Ascending aorta (tissue), 2 donors: ENCODE measurements at regions not wholly inside any gene's neighbourhood (a gene's known extent, or its start where the extent isn't known, plus 50 kb on each side); places are given as distances from the start of the nearest gene placed in this dataset.
"Not testable (repeated sequence)": the region's sequence is repeated elsewhere in the genome, so short reads cannot be mapped to it uniquely, and the experiment has no call there.

Experiments used
- DNase-seq, 2 donors: peaks; one replicate each; pipeline ENCODE4 v3.0.0-alpha.2; 2019; ENCODE audit warnings: low spot score in 2 of 2
- H3K27ac ChIP-seq, 2 donors: fragments of 200-600 bp; sonication (generic); one replicate each; pipeline ENCODE4 v1.5.1; 2016 to 2017; ENCODE audit warnings: mild to moderate bottlenecking in 1 of 2
- H3K27me3 ChIP-seq: fragments of 200-600 bp; sonication (generic); one replicate; pipeline ENCODE4 v1.5.1; 2017
- H3K36me3 ChIP-seq, 2 donors: fragments of 200-600 bp; sonication (generic); one replicate each; pipeline ENCODE4 v1.5.1; 2016
- H3K4me1 ChIP-seq, 2 donors: fragments of 200-600 bp; sonication (generic); one replicate each; pipeline ENCODE4 v1.5.1; 2016 to 2017; ENCODE audit warnings: mild to moderate bottlenecking in 1 of 2
- H3K4me3 ChIP-seq, 2 donors: fragments of 200-600 bp; sonication (generic); one replicate each; pipeline ENCODE4 v1.5.1; 2016 to 2017; ENCODE audit warnings: mild to moderate bottlenecking in 1 of 2
- H3K9me3 ChIP-seq, 2 donors: fragments of 200-600 bp; sonication (generic); one replicate each; pipeline ENCODE4 v1.5.1; 2016
- intact Hi-C: fragments of 100-400 bp; cut with DNase I; formaldehyde crosslinking; loops from one replicate; pipeline ENCODE4 v1.15.1; 2023
- TF ChIP-seq, protein P1 (sequence below), 3 experiments: fragments of 200-600 bp in 2 of 3; fragments of 450-650 bp in 1 of 3; sonication (generic) in 2 of 3; IDR thresholded peaks; one replicate each; pipeline ENCODE4 v1.5.1; 2016 to 2019; ENCODE audit warnings: antibody characterized with exemption in 3 of 3, mild to moderate bottlenecking in 1 of 3, moderate library complexity in 1 of 3

DNA sequence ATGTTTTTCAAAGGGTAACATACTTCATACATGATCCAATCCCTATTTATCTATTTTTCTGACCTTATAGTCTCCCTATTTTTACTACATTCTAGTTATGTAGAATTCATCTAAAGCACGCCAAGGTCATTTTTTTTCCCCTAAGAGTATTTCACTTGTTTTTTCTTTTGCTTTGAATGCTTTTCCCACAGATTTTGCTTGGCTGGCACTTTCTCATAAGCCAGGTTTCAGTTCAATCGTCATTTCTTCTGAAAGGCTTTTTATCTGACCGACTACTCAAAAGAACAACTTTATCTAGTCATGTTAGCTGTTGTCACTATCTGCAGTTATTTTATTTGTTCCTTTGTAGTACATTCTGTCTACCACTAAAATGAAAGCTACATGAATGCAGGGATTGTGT, 1274.6 kb downstream of the REEP3 start:
- DNase-seq = no peak
- no peak overlapping the region for H3K27ac ChIP-seq
- TF ChIP-seq, protein P1, sequence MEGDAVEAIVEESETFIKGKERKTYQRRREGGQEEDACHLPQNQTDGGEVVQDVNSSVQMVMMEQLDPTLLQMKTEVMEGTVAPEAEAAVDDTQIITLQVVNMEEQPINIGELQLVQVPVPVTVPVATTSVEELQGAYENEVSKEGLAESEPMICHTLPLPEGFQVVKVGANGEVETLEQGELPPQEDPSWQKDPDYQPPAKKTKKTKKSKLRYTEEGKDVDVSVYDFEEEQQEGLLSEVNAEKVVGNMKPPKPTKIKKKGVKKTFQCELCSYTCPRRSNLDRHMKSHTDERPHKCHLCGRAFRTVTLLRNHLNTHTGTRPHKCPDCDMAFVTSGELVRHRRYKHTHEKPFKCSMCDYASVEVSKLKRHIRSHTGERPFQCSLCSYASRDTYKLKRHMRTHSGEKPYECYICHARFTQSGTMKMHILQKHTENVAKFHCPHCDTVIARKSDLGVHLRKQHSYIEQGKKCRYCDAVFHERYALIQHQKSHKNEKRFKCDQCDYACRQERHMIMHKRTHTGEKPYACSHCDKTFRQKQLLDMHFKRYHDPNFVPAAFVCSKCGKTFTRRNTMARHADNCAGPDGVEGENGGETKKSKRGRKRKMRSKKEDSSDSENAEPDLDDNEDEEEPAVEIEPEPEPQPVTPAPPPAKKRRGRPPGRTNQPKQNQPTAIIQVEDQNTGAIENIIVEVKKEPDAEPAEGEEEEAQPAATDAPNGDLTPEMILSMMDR (IDR thresholded peaks at IDR 0.05) = no peak
- H3K9me3 ChIP-seq = no peaks in the 10 kb centered on the region
- intact Hi-C loops = no loop called here
- no peaks in the 10 kb centered on the region for H3K36me3 ChIP-seq
- H3K27me3 ChIP-seq = no peaks in the 10 kb centered on the region
- no peaks in the 10 kb centered on the region for H3K4me1 ChIP-seq
- H3K4me3 ChIP-seq = no peak overlapping the region

DNA sequence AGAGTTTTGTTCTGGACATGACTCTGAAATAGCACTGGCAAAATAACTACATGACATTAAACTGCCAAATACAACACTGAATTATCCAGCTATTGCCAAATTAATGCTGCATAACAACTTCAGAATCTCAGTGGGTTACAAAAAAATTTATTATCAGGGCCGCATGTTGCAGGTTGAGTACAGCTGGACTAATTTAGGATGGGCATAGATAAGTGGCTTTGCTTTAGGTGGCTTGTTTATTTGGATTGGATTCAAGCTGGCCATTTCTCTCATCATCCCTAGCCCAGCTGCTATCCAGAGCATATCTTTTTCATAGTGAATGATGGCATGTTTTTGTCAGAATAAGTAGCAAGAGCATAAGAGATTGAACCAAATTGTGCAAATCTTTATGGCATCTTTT, 1277.1 kb downstream of the REEP3 start:
- no peaks in the 10 kb centered on the region for H3K4me1 ChIP-seq
- no peak overlapping the region for H3K4me3 ChIP-seq
- intact Hi-C loops = no loop called here
- no peaks in the 10 kb centered on the region for H3K36me3 ChIP-seq
- DNase-seq = no peak
- TF ChIP-seq, protein P1 (IDR thresholded peaks at IDR 0.05) = no peak
- no peaks in the 10 kb centered on the region for H3K9me3 ChIP-seq
- no peaks in the 10 kb centered on the region for H3K27me3 ChIP-seq
- H3K27ac ChIP-seq = no peak overlapping the region

DNA sequence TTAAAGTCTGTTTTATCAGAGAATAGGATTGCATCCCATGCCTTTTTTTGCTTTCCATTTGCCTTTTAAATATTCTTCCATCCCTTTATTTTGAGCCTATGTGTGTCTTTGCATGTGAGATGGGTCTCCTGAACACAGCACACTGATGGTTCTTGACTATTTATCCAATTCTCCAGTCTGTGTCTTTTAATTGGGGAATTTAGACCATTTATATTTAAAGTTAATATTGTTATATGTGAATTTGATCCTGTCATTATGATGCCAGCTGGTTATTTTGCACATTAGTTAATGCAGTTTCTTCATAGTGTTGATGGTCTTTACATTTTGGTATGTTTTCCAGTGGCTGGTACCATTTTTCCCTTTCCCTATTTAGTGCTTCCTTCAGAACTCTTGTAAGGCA, 1287.0 kb downstream of the REEP3 start:
- intact Hi-C loops, H3K27me3 ChIP-seq, H3K4me3 ChIP-seq, H3K4me1 ChIP-seq, DNase-seq, H3K36me3 ChIP-seq, H3K27ac ChIP-seq: not testable (repeated sequence)
- H3K9me3 ChIP-seq = peaks cover 0 to 12% of the 10 kb centered on the region in 2 donors

DNA sequence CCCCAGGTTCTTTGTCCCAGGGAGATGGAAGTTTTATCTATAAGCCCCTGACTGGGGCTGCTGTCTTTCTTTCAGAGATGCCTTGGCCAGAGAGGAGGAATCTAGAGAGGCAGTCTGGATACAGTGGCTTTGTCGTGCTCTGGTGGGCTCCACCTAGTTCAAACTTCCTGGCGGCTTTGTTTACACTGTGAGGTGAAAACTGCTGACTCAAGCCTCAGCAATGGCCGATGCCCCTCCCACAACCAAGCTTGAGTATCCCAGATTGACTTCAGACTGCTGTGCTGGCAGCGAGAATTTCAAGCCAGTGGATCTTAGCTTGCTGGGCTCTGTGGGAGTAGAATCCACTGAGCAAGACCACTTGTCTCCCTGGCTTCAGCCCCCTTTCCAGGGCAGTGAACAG, 1288.8 kb downstream of the REEP3 start:
- DNase-seq, H3K4me3 ChIP-seq, H3K27me3 ChIP-seq, H3K4me1 ChIP-seq, intact Hi-C loops, H3K27ac ChIP-seq, H3K36me3 ChIP-seq: not testable (repeated sequence)
- H3K9me3 ChIP-seq = peaks cover 0 to 12% of the 10 kb centered on the region in 2 donors

DNA sequence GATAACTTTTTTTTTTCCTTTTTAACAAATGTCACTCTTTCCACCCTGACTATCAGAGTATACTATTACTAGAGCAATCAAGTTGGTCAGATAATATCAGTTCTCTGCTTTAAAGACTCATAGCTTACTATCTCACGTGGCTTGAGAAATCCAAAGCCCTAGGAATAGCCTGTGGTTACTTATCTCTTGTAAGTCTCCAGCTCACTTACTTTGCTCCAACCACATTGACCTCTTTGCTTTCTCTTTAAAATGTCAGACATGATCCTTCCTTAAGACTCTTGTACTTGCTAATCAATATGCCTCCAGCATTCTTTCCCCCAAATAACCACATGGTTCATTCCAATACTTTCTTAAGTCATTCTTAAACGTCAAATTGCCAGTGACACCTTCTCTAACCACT, 1292.2 kb downstream of the REEP3 start:
- H3K4me1 ChIP-seq = no peaks in the 10 kb centered on the region
- intact Hi-C loops = no loop called here
- no peaks in the 10 kb centered on the region for H3K36me3 ChIP-seq
- H3K27me3 ChIP-seq = no peaks in the 10 kb centered on the region
- H3K27ac ChIP-seq = no peak overlapping the region
- H3K9me3 ChIP-seq = peaks cover 0 to 3% of the 10 kb centered on the region in 2 donors
- TF ChIP-seq, protein P1 (IDR thresholded peaks at IDR 0.05) = no peak
- DNase-seq = no peak
- H3K4me3 ChIP-seq = no peak overlapping the region

DNA sequence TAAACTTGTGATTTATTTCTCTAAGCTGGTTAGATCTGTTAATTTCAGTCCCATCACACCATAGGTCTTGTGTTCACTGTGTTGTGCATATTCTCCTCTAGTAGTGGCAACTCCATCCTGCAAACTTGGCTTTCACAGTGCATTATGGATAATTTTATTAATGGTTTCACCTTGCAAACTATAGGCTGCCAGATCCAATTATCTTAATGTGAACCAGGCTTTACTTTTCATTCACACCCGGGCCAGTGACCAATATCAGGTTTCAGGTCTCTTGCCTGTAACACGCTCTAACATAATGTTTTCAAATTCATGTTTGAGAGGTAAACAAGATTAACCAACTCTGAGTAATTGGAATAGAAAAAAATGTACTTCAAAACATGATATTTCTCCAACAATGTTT, 1293.0 kb downstream of the REEP3 start:
- TF ChIP-seq, protein P1 (IDR thresholded peaks at IDR 0.05) = no peak
- H3K27ac ChIP-seq = no peak overlapping the region
- intact Hi-C loops = no loop called here
- H3K9me3 ChIP-seq = no peaks in the 10 kb centered on the region
- no peaks in the 10 kb centered on the region for H3K4me1 ChIP-seq
- H3K4me3 ChIP-seq = no peak overlapping the region
- no peak for DNase-seq
- no peaks in the 10 kb centered on the region for H3K27me3 ChIP-seq
- no peaks in the 10 kb centered on the region for H3K36me3 ChIP-seq

DNA sequence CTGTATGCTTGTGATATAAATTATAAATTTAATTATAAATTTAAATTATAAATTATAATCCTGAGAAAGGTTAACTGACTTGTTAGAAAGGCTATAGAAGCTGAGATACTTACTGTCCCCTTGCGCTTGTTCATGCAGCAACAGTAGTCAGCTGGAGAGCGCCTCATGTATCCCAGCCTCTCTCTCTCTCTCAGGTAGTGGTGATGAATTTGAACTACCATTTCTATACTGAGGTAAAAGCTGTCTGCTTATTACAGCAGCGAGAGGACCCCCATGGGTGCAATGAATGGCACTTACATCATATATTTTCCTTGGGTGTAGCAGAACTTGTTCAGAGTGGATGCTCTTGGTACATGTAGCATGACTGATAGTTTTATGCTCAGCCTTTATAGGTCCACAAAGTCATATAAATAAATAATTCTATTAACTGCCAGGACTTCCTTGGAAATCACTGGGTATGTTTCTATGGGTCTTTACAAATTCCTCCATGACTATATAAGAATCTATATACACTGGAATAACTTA, 1308.7 kb downstream of the REEP3 start:
- TF ChIP-seq, protein P1 (IDR thresholded peaks at IDR 0.05) = no peak
- Histone ChIP-seq H3K27me3 (no peaks in the 10 kb centered on the region), H3K4me1 (no peaks in the 10 kb centered on the region), H3K36me3 (no peaks in the 10 kb centered on the region), H3K4me3 (no peak overlapping the region), H3K9me3 (no peaks in the 10 kb centered on the region), H3K27ac (no peak overlapping the region)
- intact Hi-C loops = no loop called here
- no peak for DNase-seq
